GM18861 (cell line): ENCODE measurements at regions not wholly inside any gene's neighbourhood (a gene's known extent, or its start where the extent isn't known, plus 50 kb on each side); places are given as distances from the start of the nearest gene placed in this dataset.

ENCODE experiments used
- ATAC-seq: cut with Tn5 transposase; IDR thresholded peaks from one replicate; pipeline ENCODE4 v1.9.1; 2021; ENCODE audit not compliant: unreplicated experiment

DNA sequence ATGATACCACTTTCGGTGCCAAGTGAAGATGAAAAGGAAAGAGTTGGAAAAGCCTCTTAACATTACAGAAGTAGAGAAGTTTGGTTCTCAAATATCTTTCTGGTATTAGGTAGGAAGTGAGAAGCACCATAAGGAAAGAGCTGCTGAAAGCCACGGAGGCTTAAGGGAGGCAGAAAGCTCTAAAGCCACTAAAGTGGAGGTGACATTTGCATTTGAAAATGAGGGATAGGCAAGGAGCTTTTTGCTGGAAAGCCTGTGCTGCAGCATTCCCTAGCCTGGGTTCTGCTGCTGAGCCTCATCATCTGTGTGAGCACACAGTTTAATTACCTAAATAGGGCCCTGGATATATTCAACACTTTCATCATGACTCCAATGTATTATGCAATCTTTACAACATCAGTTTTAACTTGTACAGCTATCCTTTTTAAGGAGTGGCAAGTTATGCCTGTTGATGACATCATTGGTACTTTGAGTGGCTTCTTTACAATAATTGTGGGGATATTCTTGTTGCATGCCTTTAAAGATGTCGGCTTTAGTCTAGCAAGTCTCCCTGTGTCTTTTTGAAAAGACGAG, 315.4 kb downstream of the RBM26 start:
- no peak for ATAC-seq

GRCh38 chr13:79084802-79085424, 321.1 kb downstream of the RBM26 start:
- no peak for ATAC-seq

DNA sequence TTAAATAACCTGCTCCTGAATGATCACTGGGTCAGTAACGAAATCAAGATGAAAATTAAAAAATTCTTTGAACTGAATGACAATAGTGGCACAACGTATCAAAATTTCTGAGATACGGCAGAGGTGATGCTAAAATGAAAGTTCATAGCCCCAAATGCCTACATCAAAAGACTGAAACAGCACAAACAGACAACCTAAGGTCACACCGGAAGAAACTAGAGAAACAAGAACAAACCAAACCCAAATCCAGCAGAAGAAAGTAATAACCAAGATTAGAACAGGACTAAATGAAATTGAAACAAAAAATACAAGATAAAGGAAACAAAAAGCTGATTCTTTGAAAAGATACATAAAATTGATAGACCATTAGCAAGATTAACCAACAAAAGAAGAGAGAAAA, 324.1 kb downstream of the RBM26 start:
- no peak for ATAC-seq

- no peak for ATAC-seq
These were observed 326.7 kb downstream of the RBM26 start for GRCh38 chr13:79079351-79079839.

DNA sequence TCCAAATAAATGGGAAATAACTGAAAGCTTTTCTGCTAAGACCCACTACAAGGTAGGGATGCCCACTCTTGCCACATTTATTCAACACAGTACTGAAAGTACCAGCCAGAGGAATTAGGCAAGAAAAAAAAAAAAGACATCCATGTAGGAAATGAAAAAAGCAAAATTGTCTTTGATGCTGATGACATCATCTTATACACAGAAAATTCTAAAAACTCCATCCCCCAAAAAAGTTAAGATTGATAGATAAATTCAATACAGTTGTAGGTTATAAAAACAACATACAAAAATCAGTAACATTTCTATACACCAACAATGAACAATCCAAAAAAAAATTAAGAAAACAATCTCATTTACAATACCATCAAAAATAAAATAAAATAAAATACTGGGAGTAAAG, 330.4 kb downstream of the RBM26 start:
- ATAC-seq = no peak

DNA sequence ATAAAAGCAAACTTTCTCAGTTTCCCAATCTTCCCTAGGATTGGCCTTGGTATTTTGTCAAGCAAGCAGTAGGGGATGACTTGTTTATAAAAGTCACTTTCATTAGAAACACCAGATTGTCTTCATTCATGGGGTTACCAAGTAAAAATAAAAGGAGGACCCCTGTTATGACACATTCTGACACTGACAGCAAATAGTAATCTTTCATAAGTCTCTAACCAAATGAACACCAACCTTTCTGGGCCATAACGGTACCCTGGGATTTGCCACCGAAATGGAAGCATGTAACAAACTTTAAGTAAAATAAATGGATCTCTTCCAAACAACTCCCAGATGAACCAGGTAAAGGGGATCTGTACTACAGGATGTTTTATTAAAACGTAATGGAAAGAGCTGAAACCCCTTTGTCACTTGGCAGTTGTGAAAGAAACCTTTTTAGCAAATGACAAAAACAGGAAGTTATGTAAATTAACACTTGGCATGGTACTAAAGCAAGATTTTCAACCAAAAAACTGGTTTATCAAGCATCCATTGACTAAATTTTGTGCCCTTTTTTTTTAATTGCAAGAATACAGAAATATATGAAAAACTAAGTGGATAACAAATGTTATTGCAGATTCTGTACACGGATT, 335.6 kb downstream of the RBM26 start:
- ATAC-seq = peak; percentile 64

GRCh38 chr13:79062291-79062690, 343.8 kb downstream of the RBM26 start:
- ATAC-seq = no peak

- ATAC-seq = no peak
These were observed 345.8 kb downstream of the RBM26 start for GRCh38 chr13:79060216-79060615.

GRCh38 chr13:79056706-79057105, 349.3 kb downstream of the RBM26 start:
- no peak for ATAC-seq

DNA sequence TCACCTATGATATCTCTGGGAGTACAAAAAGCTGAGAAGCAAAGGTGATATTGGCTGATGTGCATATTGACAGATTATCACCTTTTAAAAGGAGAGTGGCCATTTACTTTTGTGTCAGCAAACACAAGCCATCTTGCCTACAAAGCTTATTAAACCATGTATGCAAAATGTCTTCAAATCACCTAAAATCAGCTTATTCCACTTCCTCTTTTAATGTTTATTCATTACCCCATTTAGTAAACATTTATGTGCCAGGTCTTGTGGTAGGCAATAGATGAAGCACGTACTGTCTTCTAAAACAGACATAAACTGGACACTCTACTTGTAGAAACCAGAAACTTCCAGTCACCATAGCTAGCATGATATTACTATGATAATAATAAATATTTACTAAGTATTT, 354.6 kb downstream of the RBM26 start:
- no peak for ATAC-seq

- ATAC-seq = no peak
These were observed 361.6 kb downstream of the RBM26 start for GRCh38 chr13:79044415-79044814.

- ATAC-seq = no peak
These were observed 362.8 kb downstream of the RBM26 start for GRCh38 chr13:79043208-79043607.

DNA sequence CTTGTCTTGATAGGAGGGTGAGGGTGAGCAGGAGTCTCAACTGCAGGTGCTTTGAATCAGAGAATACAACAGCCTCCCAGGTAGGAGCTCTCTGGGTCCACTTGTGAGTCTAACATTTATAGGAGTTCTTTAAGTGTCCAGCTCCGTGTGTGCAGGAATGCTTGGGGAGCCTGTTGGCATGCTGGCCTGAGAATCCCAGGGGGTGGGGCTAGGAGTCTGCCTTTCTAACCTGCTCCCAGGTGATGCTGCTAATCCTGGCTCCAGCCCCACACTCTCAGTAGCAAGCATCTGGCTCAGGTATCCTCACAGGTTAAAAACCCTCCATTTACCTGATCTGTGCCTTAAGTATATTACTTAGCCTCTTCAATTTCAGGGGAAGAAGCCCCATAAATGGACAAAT, 368.9 kb downstream of the RBM26 start:
- ATAC-seq = no peak

- ATAC-seq = no peak
These were observed 371.7 kb downstream of the RBM26 start for GRCh38 chr13:79034341-79034740.

DNA sequence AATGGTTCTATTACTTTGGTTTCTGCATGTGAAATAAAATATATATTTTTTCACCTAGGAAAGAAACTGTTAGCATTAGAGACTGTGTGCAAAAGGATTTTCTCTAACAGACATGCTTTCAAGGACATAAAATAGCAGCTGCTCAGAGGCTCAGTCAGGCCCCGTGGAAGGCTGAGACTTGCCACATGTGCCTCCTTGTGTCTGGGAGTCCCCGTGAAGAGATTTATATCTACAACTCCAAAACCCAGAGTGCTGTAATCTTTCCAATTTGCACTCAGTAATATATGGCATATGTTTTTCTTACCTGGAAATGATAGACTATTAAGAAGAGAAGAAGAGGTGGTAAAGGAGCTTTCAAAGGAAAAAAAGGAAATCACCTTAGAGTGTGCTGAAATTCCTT, 371.6 kb upstream of the OBI1 start:
- no peak for ATAC-seq

DNA sequence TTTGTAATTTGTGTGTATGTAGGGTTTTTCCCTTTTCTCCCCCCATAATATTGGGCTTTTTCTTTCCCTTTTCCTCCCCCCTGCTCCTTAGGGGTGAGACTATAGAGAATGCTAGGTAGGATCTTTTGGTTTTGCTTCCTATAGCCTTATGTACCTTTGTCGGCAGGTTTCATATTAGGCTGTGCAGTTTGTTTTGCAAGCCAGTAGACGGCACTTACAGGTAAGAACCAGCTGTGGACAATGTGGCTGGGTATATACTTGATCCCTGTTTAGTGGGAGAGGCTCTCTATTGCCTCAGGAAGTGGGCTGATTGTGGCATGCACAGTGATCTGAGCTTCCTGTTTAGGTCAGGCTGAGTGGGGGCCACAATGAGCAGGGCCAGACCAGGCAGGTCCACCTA, 359.2 kb upstream of the OBI1 start:
- ATAC-seq = no peak

DNA sequence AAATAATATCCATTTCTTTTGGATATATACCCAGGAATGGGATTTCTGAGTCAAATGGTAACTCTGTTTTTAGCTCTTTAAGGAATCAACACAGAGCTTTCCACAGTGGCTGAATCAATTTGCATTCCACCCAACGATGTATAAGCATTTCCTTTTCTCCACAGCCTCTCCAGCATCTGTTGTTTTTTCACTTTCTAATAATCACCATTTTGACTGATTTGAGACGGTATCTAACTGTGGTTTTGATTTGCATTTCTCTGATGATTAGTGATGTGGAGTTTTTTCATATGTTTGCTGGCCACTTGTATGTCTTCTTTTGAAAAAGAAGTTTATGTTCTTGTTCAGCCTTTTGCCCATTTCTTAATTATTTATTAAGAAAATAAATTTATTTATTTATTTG, 352.2 kb upstream of the OBI1 start:
- no peak for ATAC-seq

- ATAC-seq = no peak
These were observed 345.3 kb upstream of the OBI1 start for GRCh38 chr13:79003989-79004898.

- no peak for ATAC-seq
These were observed 340.5 kb upstream of the OBI1 start for GRCh38 chr13:78999494-78999893.

DNA sequence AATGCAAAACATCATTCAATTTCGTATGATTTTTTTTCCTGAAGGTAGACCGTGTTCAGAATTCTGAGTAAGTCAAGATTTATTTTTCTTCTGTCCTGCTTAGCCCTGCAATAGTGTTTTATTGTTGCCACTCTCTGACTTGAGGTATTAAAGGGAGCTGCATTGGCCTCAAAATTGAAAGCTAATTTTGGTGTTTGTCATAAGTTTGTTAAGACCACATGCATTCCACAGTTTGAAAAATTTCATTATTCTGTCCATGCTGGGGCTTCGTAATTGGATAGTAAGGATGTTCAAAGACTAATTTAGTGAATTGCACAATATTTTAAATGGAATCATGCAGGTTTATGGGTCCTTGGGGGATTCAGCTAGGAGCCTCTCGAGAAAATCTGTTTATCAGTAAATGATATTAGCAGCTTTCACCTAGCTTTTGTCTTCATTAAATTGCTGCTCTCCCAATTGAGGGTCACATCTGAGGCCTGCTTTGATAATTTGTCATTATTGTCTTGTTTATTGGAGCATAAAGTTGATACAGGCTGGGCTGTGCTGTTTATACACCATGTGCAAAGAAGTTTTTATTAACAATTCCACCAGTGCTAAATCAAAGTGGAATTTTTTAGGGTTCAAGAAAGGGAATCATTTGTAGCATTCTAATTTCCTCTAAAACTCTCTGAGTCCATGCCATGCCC, 339.8 kb upstream of the OBI1 start:
- no peak for ATAC-seq
